Stimulated activated naive B cell treated with anti-CD40 and anti-IgM and Interleukin-4, amounts not matched to agents 10 μg/mL and 1 μg/mL and 100 μg/mL, for 72 hours (primary cell): ENCODE measurements at regions not wholly inside any gene's neighbourhood (a gene's known extent, or its start where the extent isn't known, plus 50 kb on each side); places are given as distances from the start of the nearest gene placed in this dataset.

Experiments used
- ATAC-seq, 2 donors: fragments of 150-1000 bp; cut with Tn5 transposase; replicated peaks; 2 replicates each; pipeline ENCODE4 v1.10.0; 2021; ENCODE audit warnings: moderate library complexity in 1 of 2
- DNase-seq: peaks from one replicate; pipeline ENCODE4 v3.0.0; 2021
- H3K27ac Mint-ChIP-seq: one replicate; pipeline ENCODE4 v1.8.0; 2022; ENCODE audit warnings: mild to moderate bottlenecking, mixed read lengths
- H3K27me3 Mint-ChIP-seq, 2 donors: one replicate each; pipeline ENCODE4 v1.8.0; 2022; ENCODE audit warnings: mixed read lengths in 2 of 2
- H3K36me3 Mint-ChIP-seq, 2 donors: one replicate each; pipeline ENCODE4 v1.8.0; 2022; ENCODE audit warnings: mixed read lengths in 2 of 2, mild to moderate bottlenecking in 1 of 2
- H3K4me1 Mint-ChIP-seq, 2 donors: one replicate each; pipeline ENCODE4 v1.8.0; 2022; ENCODE audit warnings: mixed read lengths in 2 of 2, mild to moderate bottlenecking in 1 of 2
- H3K4me3 Mint-ChIP-seq, 2 donors: one replicate each; pipeline ENCODE4 v1.8.0; 2022; ENCODE audit warnings: mild to moderate bottlenecking in 2 of 2, mixed read lengths in 2 of 2, moderate library complexity in 1 of 2
- H3K9me3 Mint-ChIP-seq, 2 donors: one replicate each; pipeline ENCODE4 v1.8.0; 2022; ENCODE audit warnings: mixed read lengths in 2 of 2, mild to moderate bottlenecking in 1 of 2

GRCh38 chr18:43714343-43715010 lies 437.2 kb upstream of the SYT4 start:
- ATAC-seq (no peak), DNase-seq (no peak)
- Mint-ChIP-seq H3K4me3 (no peak overlapping the region), H3K27me3 (no peaks in the 10 kb centered on the region), H3K36me3 (no peaks in the 10 kb centered on the region), H3K4me1 (no peaks in the 10 kb centered on the region), H3K27ac (no peak overlapping the region), H3K9me3 (no peaks in the 10 kb centered on the region)

GRCh38 chr18:43719267-43719795 lies 442.0 kb upstream of the SYT4 start:
- Mint-ChIP-seq H3K4me3 (no peak overlapping the region), H3K36me3 (peaks cover 1 to 3% of the 10 kb centered on the region in 2 donors), H3K27ac (no peak overlapping the region), H3K9me3 (peaks cover 16 to 28% of the 10 kb centered on the region in 2 donors), H3K4me1 (no peaks in the 10 kb centered on the region), H3K27me3 (no peaks in the 10 kb centered on the region)
- ATAC-seq = no peak
- no peak for DNase-seq

GRCh38 chr18:43720041-43720440 lies 442.8 kb upstream of the SYT4 start:
- no peak overlapping the region for H3K4me3 Mint-ChIP-seq
- DNase-seq = no peak
- no peaks in the 10 kb centered on the region for H3K27me3 Mint-ChIP-seq
- H3K9me3 Mint-ChIP-seq = peaks cover 19 to 31% of the 10 kb centered on the region in 2 donors
- H3K27ac Mint-ChIP-seq = no peak overlapping the region
- peaks cover 1 to 3% of the 10 kb centered on the region in 2 donors for H3K36me3 Mint-ChIP-seq
- no peaks in the 10 kb centered on the region for H3K4me1 Mint-ChIP-seq
- ATAC-seq = no peak

- Mint-ChIP-seq H3K4me3 (no peak overlapping the region), H3K36me3 (no peaks in the 10 kb centered on the region), H3K9me3 (peaks cover 0 to 1% of the 10 kb centered on the region in 2 donors), H3K27ac (no peak overlapping the region), H3K27me3 (no peaks in the 10 kb centered on the region), H3K4me1 (no peaks in the 10 kb centered on the region)
- ATAC-seq (no peak), DNase-seq (no peak)
Observed at GRCh38 chr18:43735570-43735969, 458.3 kb upstream of the SYT4 start.

- H3K27me3 Mint-ChIP-seq = no peaks in the 10 kb centered on the region
Observed at GRCh38 chr18:43744960-43745745, 467.9 kb upstream of the SYT4 start.

GRCh38 chr18:43751203-43751602 lies 473.9 kb upstream of the SYT4 start:
- no peak for DNase-seq
- H3K4me3 Mint-ChIP-seq = no peak overlapping the region
- ATAC-seq = no peak
- H3K27ac Mint-ChIP-seq = no peak overlapping the region
- peaks cover 0 to 5% of the 10 kb centered on the region in 2 donors for H3K9me3 Mint-ChIP-seq
- no peaks in the 10 kb centered on the region for H3K27me3 Mint-ChIP-seq
- no peaks in the 10 kb centered on the region for H3K4me1 Mint-ChIP-seq
- H3K36me3 Mint-ChIP-seq = no peaks in the 10 kb centered on the region

More at GRCh38 chr18:43744960-43745745, 467.9 kb upstream of the SYT4 start:
- Mint-ChIP-seq H3K4me3 (no peak overlapping the region), H3K9me3 (peaks cover 3 to 6% of the 10 kb centered on the region in 2 donors), H3K4me1 (no peaks in the 10 kb centered on the region), H3K36me3 (no peaks in the 10 kb centered on the region), H3K27ac (no peak overlapping the region)
- ATAC-seq (no peak), DNase-seq (no peak)

GRCh38 chr18:43751835-43752234 lies 474.5 kb upstream of the SYT4 start:
- ATAC-seq (no peak), DNase-seq (no peak)
- H3K4me1 Mint-ChIP-seq = no peaks in the 10 kb centered on the region
- H3K27ac Mint-ChIP-seq = no peak overlapping the region
- no peak overlapping the region for H3K4me3 Mint-ChIP-seq
- H3K36me3 Mint-ChIP-seq = no peaks in the 10 kb centered on the region
- peaks cover 0 to 5% of the 10 kb centered on the region in 2 donors for H3K9me3 Mint-ChIP-seq
- no peaks in the 10 kb centered on the region for H3K27me3 Mint-ChIP-seq

- H3K36me3 Mint-ChIP-seq = no peaks in the 10 kb centered on the region
- peaks cover 0 to 5% of the 10 kb centered on the region in 2 donors for H3K9me3 Mint-ChIP-seq
- H3K27ac Mint-ChIP-seq = no peak overlapping the region
- H3K4me3 Mint-ChIP-seq = no peak overlapping the region
- DNase-seq (no peak), ATAC-seq (no peak)
- H3K27me3 Mint-ChIP-seq = no peaks in the 10 kb centered on the region
- no peaks in the 10 kb centered on the region for H3K4me1 Mint-ChIP-seq
Observed at GRCh38 chr18:43757273-43757672, 480.0 kb upstream of the SYT4 start.

- Mint-ChIP-seq H3K4me3 (no peak overlapping the region), H3K27me3 (no peaks in the 10 kb centered on the region), H3K9me3 (peaks cover 0 to 4% of the 10 kb centered on the region in 2 donors), H3K4me1 (no peaks in the 10 kb centered on the region), H3K27ac (no peak overlapping the region), H3K36me3 (no peaks in the 10 kb centered on the region)
- ATAC-seq (no peak), DNase-seq (no peak)
Observed at GRCh38 chr18:43758734-43759133, 481.4 kb upstream of the SYT4 start.

- H3K27me3 Mint-ChIP-seq = no peaks in the 10 kb centered on the region
- ATAC-seq = no peak
- H3K9me3 Mint-ChIP-seq = peaks cover 0 to 1% of the 10 kb centered on the region in 2 donors
- no peaks in the 10 kb centered on the region for H3K4me1 Mint-ChIP-seq
- no peak for DNase-seq
- no peak overlapping the region for H3K27ac Mint-ChIP-seq
- no peak overlapping the region for H3K4me3 Mint-ChIP-seq
- H3K36me3 Mint-ChIP-seq = no peaks in the 10 kb centered on the region
Observed at GRCh38 chr18:43760010-43760409, 482.7 kb upstream of the SYT4 start.

GRCh38 chr18:43772907-43773306 lies 495.6 kb upstream of the SYT4 start:
- H3K4me3 Mint-ChIP-seq = no peak overlapping the region
- no peak overlapping the region for H3K27ac Mint-ChIP-seq
- H3K27me3 Mint-ChIP-seq = no peaks in the 10 kb centered on the region
- ATAC-seq = no peak
- H3K36me3 Mint-ChIP-seq = no peaks in the 10 kb centered on the region
- no peaks in the 10 kb centered on the region for H3K4me1 Mint-ChIP-seq
- H3K9me3 Mint-ChIP-seq = peaks cover 0 to under 1% of the 10 kb centered on the region in 2 donors
- no peak for DNase-seq

- Mint-ChIP-seq H3K9me3 (no peaks in the 10 kb centered on the region), H3K4me1 (no peaks in the 10 kb centered on the region)
- no peak for ATAC-seq
Observed at GRCh38 chr18:43774497-43774896, 497.2 kb upstream of the SYT4 start.

GRCh38 chr18:43775591-43775990 lies 498.3 kb upstream of the SYT4 start:
- Mint-ChIP-seq H3K4me1 (no peaks in the 10 kb centered on the region), H3K27ac (no peak overlapping the region), H3K36me3 (no peaks in the 10 kb centered on the region), H3K9me3 (no peaks in the 10 kb centered on the region), H3K27me3 (no peaks in the 10 kb centered on the region), H3K4me3 (no peak overlapping the region)
- no peak for ATAC-seq
- no peak for DNase-seq

More at GRCh38 chr18:43774497-43774896, 497.2 kb upstream of the SYT4 start:
- Mint-ChIP-seq H3K27ac (no peak overlapping the region), H3K27me3 (no peaks in the 10 kb centered on the region), H3K36me3 (no peaks in the 10 kb centered on the region), H3K4me3 (no peak overlapping the region)
- DNase-seq = no peak

GRCh38 chr18:43776997-43777396 lies 499.7 kb upstream of the SYT4 start:
- Mint-ChIP-seq H3K27ac (no peak overlapping the region), H3K4me3 (no peak overlapping the region)

More at GRCh38 chr18:43776997-43777396, 499.7 kb upstream of the SYT4 start:
- no peaks in the 10 kb centered on the region for H3K27me3 Mint-ChIP-seq
- DNase-seq = no peak
- no peaks in the 10 kb centered on the region for H3K4me1 Mint-ChIP-seq
- H3K9me3 Mint-ChIP-seq = no peaks in the 10 kb centered on the region
- H3K36me3 Mint-ChIP-seq = no peaks in the 10 kb centered on the region
- ATAC-seq = no peak
